Brain microvascular endothelial cell (primary cell): ENCODE measurements at regions not wholly inside any gene's neighbourhood (a gene's known extent, or its start where the extent isn't known, plus 50 kb on each side); places are given as distances from the start of the nearest gene placed in this dataset.

Experiments
- DNase-seq: peaks from one replicate; pipeline ENCODE4 v3.0.0-alpha.2; 2020
- H3K27ac ChIP-seq: fragments of 250-450 bp; sonication (Bioruptor Pico); 2 replicates; pipeline ENCODE4 v1.5.1; 2020; ENCODE audit warnings: mild to moderate bottlenecking, moderate library complexity
- H3K27me3 ChIP-seq: fragments of 250-450 bp; sonication (Bioruptor Pico); replicated peaks from 2 replicates; pipeline ENCODE4 v1.5.1; 2020; ENCODE audit warnings: mild to moderate bottlenecking
- H3K36me3 ChIP-seq: fragments of 250-450 bp; sonication (Bioruptor Pico); replicated peaks from 2 replicates; pipeline ENCODE4 v1.5.1; 2020; ENCODE audit warnings: mild to moderate bottlenecking
- H3K4me3 ChIP-seq: 2 replicates; pipeline ENCODE4 v1.5.1; 2011; ENCODE audit warnings: low read depth, mild to moderate bottlenecking, control low read depth, low read length, moderate library complexity
- CTCF ChIP-seq: IDR thresholded peaks from 2 replicates; pipeline ENCODE4 v1.5.1; 2011; ENCODE audit warnings: low read depth, mild to moderate bottlenecking, moderate library complexity, low read length, control low read depth, inconsistent platforms; ENCODE audit errors: missing control alignments
- in situ Hi-C: cut with HindIII; loops from 2 replicates; pipeline ENCODE4 v1.10.0; 2017; ENCODE audit warnings: low sequenced_read_pairs, low pct_ligation_motif_present

DNA sequence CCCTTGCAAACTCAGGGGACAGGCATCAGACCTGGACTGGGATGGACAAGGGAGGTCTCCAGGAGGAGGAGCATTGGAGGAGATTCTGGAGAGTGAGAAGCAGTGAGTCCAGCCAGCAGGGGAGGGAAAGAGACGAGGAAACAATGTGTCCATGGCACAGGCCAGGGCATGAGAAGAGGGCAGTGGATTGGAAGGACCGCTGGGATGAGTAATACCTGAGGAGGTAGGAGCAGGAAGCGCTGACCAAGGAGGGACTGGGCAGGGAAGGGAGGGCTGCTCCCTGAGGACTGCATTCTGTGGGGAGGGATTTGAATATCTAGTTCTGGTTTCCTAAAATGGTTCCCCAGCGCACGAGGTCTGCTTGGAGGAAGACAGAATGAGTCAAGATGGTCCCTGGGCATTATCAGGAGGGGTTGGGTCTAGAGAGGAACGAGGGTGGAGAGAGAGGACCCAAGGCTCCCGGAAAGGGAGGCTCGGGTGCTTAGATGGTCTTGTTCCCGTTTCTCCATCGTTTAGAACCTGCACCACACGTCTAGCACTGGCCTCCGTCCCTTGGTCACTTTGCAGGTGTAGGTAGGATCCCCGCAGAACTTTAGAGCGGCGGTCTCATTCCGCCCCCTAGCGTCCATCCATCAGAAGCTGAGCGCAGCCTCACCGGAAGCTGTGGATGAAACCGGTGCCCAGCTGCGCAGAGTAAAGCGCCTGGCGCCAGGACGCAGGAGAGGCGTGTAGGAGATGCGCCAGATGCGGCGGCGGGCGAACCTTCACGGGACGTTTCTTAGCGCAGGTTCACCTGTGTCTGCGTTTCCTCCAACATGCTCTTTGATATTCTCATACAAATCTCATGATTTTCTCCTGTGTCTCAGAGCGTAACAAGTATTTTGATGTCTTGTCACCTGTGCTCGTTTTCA lies 190.7 kb upstream of the NDN start:
- TF ChIP-seq CTCF, result peak; percentile 54
- no peak for DNase-seq
- H3K36me3 ChIP-seq, result no peaks in the 10 kb centered on the region
- H3K4me3 ChIP-seq, result no peak overlapping the region
- no peak overlapping the region for H3K27ac ChIP-seq
- in situ Hi-C loops, result no loop called here
- H3K27me3 ChIP-seq, result no peaks in the 10 kb centered on the region

DNA sequence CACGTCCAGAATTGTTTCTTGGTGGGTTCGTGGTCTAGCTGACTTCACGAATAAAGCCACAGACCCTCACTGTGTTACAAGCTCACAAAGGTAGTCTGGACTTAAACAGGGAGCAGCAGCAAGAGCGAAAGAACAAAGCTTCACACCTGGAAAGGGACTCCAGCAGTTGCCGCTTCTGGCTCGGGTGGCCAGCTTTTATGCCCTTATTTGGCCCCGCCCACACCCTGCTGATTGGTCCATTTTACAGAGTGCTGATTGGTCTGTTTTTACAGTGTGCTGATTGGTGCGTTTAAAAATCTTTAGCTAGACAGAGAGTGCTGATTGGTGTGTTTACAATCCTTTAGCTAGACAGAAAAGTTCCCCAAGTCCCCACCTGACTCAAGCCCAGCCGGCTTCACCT lies 194.2 kb upstream of the NDN start:
- Histone ChIP-seq H3K4me3 (no peak overlapping the region), H3K27ac (no peak overlapping the region)
- in situ Hi-C loops, result no loop called here

DNA sequence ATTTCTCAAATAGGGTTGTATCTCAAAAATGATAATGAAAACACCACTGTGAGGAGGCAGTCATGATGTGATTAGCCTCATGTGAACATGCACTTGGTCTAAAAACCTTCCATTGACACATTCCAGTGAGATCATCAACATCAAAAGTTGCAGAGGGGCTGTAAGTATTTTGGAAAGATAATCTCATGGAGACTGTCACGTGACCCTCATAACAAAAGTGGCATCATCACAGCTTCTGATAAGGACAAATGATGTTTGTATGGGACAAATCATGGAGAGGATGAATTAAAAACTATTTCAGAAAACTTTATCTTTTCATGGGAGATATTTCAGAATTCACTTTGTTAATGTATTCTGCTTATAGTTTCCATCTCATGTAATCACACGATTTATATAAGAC lies 203.1 kb upstream of the NDN start:
- Histone ChIP-seq H3K4me3 (no peak overlapping the region), H3K27ac (no peak overlapping the region), H3K36me3 (no peaks in the 10 kb centered on the region), H3K27me3 (no peaks in the 10 kb centered on the region)
- no peak for TF ChIP-seq CTCF
- in situ Hi-C loops, result no loop called here
- no peak for DNase-seq

More for the DNA sequence above, 194.2 kb upstream of the NDN start:
- no peak for DNase-seq
- Histone ChIP-seq H3K27me3 (no peaks in the 10 kb centered on the region), H3K36me3 (no peaks in the 10 kb centered on the region)
- no peak for TF ChIP-seq CTCF

DNA sequence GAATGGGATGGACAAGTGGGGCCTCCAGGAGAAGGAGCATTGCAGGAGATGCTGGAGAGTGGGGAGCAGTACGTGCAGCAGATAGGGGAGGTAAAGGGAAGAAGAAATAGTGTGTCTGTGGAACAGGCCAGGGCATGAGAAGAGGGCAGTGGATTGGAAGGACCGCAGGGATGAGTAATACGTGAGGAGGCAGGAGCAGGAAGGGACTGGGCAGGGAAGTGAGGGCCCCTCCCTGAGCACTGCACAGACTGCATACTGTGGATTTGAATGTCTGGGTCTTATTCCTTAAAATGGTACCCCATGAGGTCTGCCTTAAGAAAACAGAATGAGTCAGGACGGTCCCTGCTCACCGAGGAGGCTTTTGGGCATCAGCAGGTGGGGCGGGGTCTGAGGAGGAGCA lies 210.0 kb upstream of the NDN start:
- no peaks in the 10 kb centered on the region for H3K27me3 ChIP-seq
- in situ Hi-C loops, result no loop called here
- H3K27ac ChIP-seq, result no peak overlapping the region
- H3K36me3 ChIP-seq, result no peaks in the 10 kb centered on the region
- no peak for TF ChIP-seq CTCF
- no peak for DNase-seq
- no peak overlapping the region for H3K4me3 ChIP-seq

GRCh38 chr15:23897531-23897930 lies 210.4 kb upstream of the NDN start:
- no peaks in the 10 kb centered on the region for H3K27me3 ChIP-seq
- no peaks in the 10 kb centered on the region for H3K36me3 ChIP-seq
- in situ Hi-C loops, result no loop called here
- H3K4me3 ChIP-seq, result no peak overlapping the region
- H3K27ac ChIP-seq, result no peak overlapping the region
- TF ChIP-seq CTCF, result no peak
- no peak for DNase-seq

GRCh38 chr15:23910030-23910429 lies 222.9 kb upstream of the NDN start:
- TF ChIP-seq CTCF, result no peak

More at GRCh38 chr15:23910030-23910429, 222.9 kb upstream of the NDN start:
- DNase-seq, result no peak
- Histone ChIP-seq H3K4me3 (no peak overlapping the region), H3K36me3 (no peaks in the 10 kb centered on the region), H3K27me3 (no peaks in the 10 kb centered on the region), H3K27ac (no peak overlapping the region)
- in situ Hi-C loops, result no loop called here
